DND-41 (cell line): ENCODE measurements at regions not wholly inside any gene's neighbourhood (a gene's known extent, or its start where the extent isn't known, plus 50 kb on each side); places are given as distances from the start of the nearest gene placed in this dataset.

ENCODE experiments used
- ATAC-seq: fragments of 200-7000 bp; cut with Tn5 transposase; 3 replicates; pipeline ENCODE4 v1.9.1; 2021; ENCODE audit warnings: low read depth; ENCODE audit not compliant: insufficient read depth
- DNase-seq: peaks from one replicate; pipeline ENCODE4 v3.0.0-alpha.2; 2020
- H2AFZ ChIP-seq: 2 replicates; pipeline ENCODE4 v1.6.0; 2012; ENCODE audit warnings: low read depth, low read length
- H3K27ac ChIP-seq: 2 replicates; pipeline ENCODE4 v1.5.1; 2012; ENCODE audit warnings: low read length, inconsistent platforms
- H3K27me3 ChIP-seq: fragments of 200-600 bp; sonication (generic); 2 replicates; pipeline ENCODE4 v1.6.0; 2012; ENCODE audit warnings: low read length, mild to moderate bottlenecking, inconsistent platforms; ENCODE audit not compliant: insufficient read depth, poor library complexity
- H3K36me3 ChIP-seq: 2 replicates; pipeline ENCODE4 v1.5.1; 2012; ENCODE audit warnings: low read length, inconsistent platforms; ENCODE audit not compliant: insufficient read depth
- H3K4me1 ChIP-seq: 2 replicates; pipeline ENCODE4 v1.5.1; 2012; ENCODE audit warnings: mild to moderate bottlenecking, low read length; ENCODE audit not compliant: insufficient read depth
- H3K4me2 ChIP-seq: 2 replicates; pipeline ENCODE4 v1.6.0; 2012; ENCODE audit warnings: mild to moderate bottlenecking, moderate library complexity, low read length, inconsistent platforms; ENCODE audit not compliant: insufficient read depth
- H3K4me3 ChIP-seq, 2 experiments: fragments of 200-600 bp in 1 of 2; shearing (Covaris generic) in 1 of 2; 2 replicates each; pipeline ENCODE4 v1.5.1; 2012 to 2016; ENCODE audit warnings: inconsistent platforms in 2 of 2, low read length in 2 of 2, mild to moderate bottlenecking in 2 of 2, low read depth in 1 of 2, moderate library complexity in 1 of 2
- H3K79me2 ChIP-seq: 2 replicates; pipeline ENCODE4 v1.6.0; 2012; ENCODE audit warnings: low read length, inconsistent platforms; ENCODE audit not compliant: insufficient read depth
- H3K9ac ChIP-seq: 2 replicates; pipeline ENCODE4 v1.6.0; 2012; ENCODE audit warnings: low read depth, mild to moderate bottlenecking, inconsistent platforms, low read length, moderate library complexity
- H3K9me3 ChIP-seq: 2 replicates; pipeline ENCODE4 v1.5.1; 2012; ENCODE audit warnings: low read length, moderate library complexity, mild to moderate bottlenecking, inconsistent platforms; ENCODE audit not compliant: insufficient read depth, severe bottlenecking
- H4K20me1 ChIP-seq: 2 replicates; pipeline ENCODE4 v1.6.0; 2012; ENCODE audit warnings: low read length; ENCODE audit not compliant: insufficient read depth
- CTCF ChIP-seq: IDR thresholded peaks from 2 replicates; pipeline ENCODE4 v1.5.1; 2012; ENCODE audit warnings: borderline replicate concordance, low read length, moderate library complexity, mild to moderate bottlenecking; ENCODE audit not compliant: poor library complexity, severe bottlenecking; ENCODE audit errors: extremely low read depth
- EZH2 ChIP-seq: IDR thresholded peaks from 3 replicates; pipeline ENCODE4 v1.6.1; 2012; ENCODE audit warnings: borderline replicate concordance, low read depth, mild to moderate bottlenecking, moderate library complexity, low read length, inconsistent platforms; ENCODE audit not compliant: severe bottlenecking

- Histone ChIP-seq H3K4me1 (no peaks in the 10 kb centered on the region), H3K27me3 (no peaks in the 10 kb centered on the region), H3K27ac (no peak overlapping the region), H3K79me2 (no peaks in the 10 kb centered on the region), H4K20me1 (no peaks in the 10 kb centered on the region), H3K4me2 (no peak overlapping the region), H3K4me3 (no peak overlapping the region), H3K9me3 (no peaks in the 10 kb centered on the region), H2AFZ (no peak overlapping the region), H3K36me3 (no peaks in the 10 kb centered on the region), H3K9ac (no peak overlapping the region)
- DNase-seq (no peak), ATAC-seq (peak; percentile 73)
- TF ChIP-seq CTCF, result no peak
- no peak for TF ChIP-seq EZH2
These were observed 182.3 kb upstream of the KLF12 start for GRCh38 chr13:74316547-74316946.

DNA sequence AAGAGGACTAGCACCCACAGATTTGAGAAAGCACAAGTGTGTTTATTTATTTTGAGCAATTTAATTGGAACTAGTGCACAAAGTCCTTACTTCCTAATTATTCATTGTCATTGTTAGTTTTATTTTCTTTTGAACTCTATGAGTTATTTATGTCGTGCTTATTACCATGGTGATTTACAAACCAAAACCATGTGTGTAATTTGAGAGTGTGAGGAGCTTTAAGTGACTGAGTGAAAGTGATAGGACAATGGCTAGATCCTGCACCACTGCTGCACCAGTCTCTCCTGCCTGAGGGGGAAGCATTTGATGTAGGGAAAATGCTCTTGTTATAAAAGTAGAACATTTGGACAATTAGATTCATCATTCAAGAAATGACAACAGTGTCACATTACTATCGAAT, 172.3 kb upstream of the KLF12 start:
- Histone ChIP-seq H3K27me3 (no peaks in the 10 kb centered on the region), H3K36me3 (no peaks in the 10 kb centered on the region), H2AFZ (no peak overlapping the region), H3K4me1 (0 out of 2 replicates have a peak, but pooled peaks cover 3% of the 10 kb centered on the region), H3K4me2 (no peak overlapping the region), H3K79me2 (no peaks in the 10 kb centered on the region), H3K9me3 (no peaks in the 10 kb centered on the region), H3K9ac (no peak overlapping the region), H3K4me3 (no peak overlapping the region), H3K27ac (no peak overlapping the region), H4K20me1 (no peaks in the 10 kb centered on the region)
- ATAC-seq, result peak; percentile 68; the same call in 1 of the 3 replicates
- TF ChIP-seq CTCF (peak; percentile 13), EZH2 (no peak)
- no peak for DNase-seq

DNA sequence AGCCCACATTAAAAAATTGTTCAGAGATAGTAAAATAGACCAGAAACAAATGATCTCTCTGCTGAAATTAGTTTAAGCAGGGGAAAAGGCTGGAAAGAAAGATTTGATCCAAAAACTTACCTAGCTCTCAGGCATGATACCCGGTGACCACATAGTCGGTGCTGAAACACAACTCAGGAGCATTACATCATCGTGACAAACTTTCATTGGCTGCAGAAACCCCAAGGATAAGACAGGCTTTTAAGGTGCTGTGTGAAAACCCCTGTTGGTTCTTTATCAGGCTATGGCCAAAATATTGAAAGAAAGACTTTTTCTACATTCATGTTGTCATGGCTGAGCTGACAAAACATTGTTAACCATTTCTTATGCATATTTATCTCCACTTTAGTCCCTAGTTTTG, 171.7 kb upstream of the KLF12 start:
- Histone ChIP-seq H3K9me3 (no peaks in the 10 kb centered on the region), H3K27ac (no peak overlapping the region), H3K4me3 (no peak overlapping the region), H3K79me2 (no peaks in the 10 kb centered on the region), H3K36me3 (no peaks in the 10 kb centered on the region), H3K4me1 (0 out of 2 replicates have a peak, but pooled peaks cover 3% of the 10 kb centered on the region), H3K27me3 (no peaks in the 10 kb centered on the region), H2AFZ (no peak overlapping the region), H3K9ac (no peak overlapping the region), H4K20me1 (no peaks in the 10 kb centered on the region), H3K4me2 (no peak overlapping the region)
- TF ChIP-seq EZH2 (no peak), CTCF (no peak)
- no peak for DNase-seq
- ATAC-seq, result no peak
